ENCODE measurements at regions not wholly inside any gene's neighbourhood (a gene's known extent, or its start where the extent isn't known, plus 50 kb on each side); places are given as distances from the start of the nearest gene placed in this dataset.

- no peak for DNase-seq
Measured at GRCh38 chr5:173744551-173744950, 128.1 kb upstream of the BOD1 start.

DNA sequence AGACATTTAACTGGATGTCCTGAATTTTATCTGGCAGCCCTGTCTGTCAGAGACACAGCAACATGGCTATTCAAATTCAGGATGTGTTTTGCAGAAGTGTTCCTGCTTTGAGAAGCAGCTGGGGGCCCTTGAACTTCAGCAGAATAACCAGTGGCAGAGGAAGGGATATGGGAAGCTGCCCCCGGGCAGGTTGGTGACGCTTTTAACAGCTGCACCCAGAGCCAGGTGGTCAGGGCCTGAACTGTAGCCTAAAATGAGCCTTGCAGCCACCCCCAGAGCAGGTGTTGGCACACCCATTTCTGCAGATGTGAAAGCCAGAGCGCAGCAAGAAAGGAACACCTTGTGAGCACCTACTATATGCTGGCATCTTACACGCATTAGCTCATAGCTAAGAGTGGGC, 128.7 kb upstream of the BOD1 start:
- DNase-seq, result no peak

DNA sequence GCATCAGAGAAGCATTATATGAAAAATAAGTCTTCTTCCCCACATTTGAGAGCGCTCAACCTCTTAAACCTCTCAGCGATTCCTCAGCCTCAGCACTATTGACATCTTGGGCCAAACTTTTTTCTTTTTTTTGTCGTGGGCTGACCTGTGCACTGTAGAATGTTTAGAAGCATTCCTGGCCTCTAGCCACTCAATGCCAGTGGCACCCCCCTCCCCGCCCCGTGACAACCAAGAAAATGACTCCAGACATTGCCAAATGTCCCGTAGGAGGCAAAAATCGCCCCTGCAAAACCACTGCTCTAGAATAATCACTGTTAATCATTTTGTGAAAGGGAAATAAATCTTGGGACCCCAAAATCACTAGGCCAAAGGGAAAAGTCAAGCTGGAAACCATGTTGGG, 129.1 kb upstream of the BOD1 start:
- DNase-seq, result no peak

DNA sequence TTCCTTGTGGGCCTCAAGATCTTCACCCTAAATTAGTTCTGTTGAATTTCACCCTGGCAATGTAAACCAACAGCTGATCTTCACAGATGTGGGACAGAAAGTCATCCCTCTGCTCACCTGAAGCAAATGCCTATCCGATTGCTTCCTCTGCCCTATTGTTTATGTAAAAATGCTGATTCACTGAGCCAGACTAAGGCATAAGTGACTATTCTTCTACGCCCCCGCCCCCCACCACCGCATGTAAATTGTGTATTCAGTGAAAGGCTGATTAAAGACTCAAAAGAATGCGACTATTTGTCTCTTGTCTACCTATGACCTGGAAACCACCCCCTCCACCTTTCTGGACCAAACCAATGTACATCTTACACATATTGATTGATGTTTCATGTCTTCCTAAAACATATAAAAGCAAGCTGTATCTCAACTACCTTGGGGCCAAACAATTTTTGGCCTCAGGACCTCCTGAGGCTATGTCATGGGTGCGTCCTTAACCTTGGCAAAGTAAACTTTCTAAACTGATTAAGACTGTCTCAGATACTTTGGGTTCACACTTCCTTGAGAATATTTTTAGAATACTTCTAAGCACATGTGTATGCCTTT, 129.7 kb upstream of the BOD1 start:
- no peak for DNase-seq

DNA sequence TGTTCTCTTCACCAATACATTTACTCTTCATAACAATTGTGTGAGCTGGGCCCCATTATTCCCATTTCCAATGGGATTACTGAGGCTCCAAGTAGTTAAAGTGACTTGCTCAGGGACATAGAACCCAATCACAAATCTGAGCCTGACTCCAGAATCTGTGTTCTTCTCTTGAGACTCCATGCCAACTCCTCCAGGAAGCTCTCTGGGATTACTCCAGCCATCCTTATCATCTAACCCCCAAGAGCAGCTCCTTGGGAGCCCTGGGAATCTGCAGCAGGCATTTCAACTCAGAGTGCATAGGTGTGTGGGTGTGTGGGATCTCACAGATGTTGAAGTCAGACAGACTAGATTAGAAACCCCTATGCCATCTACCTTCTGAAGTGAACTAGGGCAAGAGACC, 131.4 kb upstream of the BOD1 start:
- DNase-seq, result no peak

- DNase-seq, result no peak
Measured at GRCh38 chr5:173750538-173751265, 134.3 kb upstream of the BOD1 start.

DNA sequence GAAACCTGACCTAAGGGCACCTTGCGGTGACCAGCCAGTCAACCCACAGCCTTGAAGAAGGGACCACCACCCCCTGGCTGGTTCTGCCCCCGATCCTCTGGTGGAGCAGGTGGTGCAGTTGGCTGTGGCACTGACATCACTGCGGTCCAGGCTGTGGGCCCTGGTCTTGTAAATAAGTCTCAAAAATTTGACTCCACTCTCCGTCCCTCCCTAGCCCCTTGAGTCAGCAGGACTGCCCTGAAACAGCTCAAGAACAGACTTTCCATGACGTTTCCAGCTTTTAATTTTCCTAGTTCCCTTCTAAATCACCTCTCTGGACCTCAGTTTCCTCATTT, 134.8 kb upstream of the BOD1 start:
- DNase-seq, result no peak

DNA sequence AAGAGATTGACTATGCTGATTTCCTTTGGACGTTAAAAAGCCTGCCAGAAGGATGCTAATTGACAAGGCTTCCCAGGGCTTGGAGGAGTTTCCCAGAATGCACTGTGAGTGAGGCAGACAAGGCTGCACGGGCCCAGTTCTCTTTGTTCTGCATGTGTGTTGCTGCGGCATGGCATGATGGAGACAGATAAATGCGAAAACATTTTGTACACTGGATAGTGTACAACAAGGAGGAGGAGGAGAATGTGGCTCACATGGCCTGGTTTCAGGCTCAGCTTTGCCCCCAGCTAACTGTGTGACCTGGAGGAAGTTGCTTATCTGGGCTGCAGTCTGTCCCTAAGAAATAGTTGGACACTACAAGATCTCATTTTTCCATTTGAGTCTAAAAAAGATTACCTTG, 135.5 kb upstream of the CPEB4 start:
- no peak for DNase-seq

GRCh38 chr5:173753307-173754168, 134.6 kb upstream of the CPEB4 start:
- no peak for DNase-seq

- no peak for DNase-seq
Measured at GRCh38 chr5:173755319-173755718, 132.8 kb upstream of the CPEB4 start.

DNA sequence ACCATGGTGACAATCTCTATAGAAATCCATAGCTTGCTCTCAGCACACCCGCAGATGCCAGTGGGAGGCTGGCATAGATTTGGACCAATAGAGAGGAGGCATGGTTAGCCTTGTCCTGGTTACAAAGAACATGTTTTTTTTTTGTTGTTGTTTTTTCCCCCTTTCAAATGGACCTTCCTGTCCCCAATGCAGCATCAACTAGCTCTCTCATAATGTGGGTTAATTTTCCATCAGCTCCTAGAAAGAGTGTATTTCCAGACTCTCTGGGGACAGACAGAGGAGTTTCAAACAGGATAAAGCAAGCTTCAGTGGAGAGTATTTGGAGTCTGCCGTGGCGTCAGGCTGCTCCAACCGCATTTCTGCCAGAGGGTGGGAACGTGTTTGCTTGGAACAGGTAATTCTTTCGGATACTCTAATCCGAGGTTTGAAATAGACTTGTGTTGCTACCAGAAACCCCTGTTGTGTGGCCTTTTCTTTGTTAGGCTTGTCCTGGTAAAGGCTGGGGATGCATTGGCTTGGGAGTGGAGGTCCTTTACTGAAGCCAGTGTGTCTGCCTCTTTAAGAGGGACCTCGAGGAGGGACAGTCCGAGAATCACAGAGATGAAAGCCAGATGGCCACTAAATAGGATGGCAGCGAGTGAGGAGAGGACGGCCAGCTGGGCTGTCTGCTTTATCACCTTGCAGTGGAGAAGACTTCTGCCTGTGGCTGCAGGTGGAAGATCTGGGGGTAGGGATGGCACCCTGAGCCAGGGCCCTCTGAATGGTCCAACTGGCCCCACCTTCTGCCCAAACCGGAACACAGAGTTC, 130.5 kb upstream of the CPEB4 start:
- DNase-seq, result no peak

DNA sequence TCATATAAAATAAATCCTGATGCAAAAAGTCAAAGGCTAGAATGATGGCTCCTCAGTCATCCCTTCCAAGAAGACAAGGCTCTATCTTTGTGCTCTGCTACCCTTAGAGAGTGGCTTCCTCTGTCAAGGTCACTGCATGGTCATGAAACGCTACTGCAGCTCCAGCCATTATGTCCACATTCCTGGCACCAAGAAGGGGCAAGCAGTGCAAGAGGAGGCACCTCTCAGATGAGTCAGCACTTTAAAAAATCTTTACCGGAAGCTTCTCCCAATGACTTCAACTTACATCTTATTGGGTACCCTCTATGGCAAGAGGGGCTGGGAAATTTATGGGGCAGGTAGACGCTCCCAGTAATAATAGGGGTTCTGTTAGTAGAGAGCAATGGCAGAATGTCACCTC, 129.5 kb upstream of the CPEB4 start:
- DNase-seq, result no peak

DNA sequence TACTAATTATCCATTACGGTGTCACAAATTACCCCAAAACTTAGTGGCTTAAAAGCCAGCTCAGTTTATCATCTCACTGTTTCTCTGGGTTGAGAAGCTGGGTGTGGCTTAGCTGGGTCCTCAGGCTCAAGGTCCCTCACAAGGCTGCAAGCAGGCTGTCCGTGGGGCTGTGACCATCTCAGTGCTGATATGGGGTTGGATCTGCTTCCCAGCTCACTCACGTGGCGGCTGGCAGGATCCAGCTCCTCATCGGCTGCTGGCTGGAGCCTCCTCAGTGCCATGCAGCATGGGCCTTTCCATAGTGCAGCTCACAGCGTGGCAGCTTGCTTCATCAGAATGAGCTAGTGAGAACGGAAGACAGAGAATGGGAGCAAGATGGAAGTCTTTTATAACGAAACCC, 128.5 kb upstream of the CPEB4 start:
- no peak for DNase-seq

DNA sequence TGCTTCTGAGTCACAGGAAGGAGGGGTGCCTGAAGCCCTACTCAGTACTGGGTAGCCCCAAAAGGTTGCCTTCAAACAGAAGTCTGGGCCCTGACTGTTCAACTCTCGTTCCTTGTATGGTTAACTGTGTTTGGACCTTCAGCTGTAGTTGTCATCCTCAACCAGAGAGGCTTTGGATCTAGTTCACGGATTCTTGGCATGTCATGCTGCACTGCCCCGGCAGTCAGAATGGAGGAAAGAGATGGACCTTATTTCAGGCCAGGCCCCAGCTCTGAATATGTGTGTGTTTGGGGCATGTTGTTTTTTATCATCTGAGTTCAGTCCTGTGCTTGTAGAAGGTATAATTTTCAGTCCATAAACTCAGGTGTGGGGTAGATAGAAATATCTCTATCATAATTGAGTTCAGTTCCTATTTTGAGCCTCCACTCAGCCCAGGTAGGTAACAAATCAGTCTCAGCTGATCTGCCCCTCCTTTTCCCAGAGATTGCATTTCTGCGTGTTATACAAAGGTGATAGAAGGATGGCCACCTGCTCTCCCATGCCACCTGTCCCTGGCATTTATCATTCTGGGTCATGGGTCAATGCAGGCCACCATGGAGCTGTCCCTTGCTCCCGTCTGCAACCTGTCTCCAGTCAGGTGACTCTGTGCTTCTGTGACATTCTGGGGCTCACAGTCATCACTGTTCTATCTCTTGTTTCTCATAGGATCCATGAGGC, 127.5 kb upstream of the CPEB4 start:
- no peak for DNase-seq

DNA sequence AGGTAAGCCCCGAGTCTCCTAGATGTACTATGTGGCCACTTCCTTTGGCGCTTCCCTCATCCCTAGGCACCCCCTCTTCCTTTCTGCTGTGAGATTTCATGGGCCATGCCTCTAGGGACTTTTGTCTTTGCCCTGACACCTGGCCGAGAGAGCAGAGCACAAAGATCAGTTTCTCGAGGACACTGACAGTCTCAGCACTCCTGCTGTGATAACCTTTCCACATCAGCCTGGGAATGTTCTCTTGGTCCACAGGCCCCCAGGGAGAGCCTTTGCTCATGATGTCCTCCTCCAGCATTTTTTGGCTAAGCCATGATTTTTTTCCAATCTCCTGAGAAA, 127.0 kb upstream of the CPEB4 start:
- DNase-seq, result no peak

- no peak for DNase-seq
Measured at GRCh38 chr5:173762045-173762444, 126.1 kb upstream of the CPEB4 start.

- no peak for DNase-seq
Measured at GRCh38 chr5:173762930-173763329, 125.2 kb upstream of the CPEB4 start.

- DNase-seq, result no peak
Measured at GRCh38 chr5:173763410-173763809, 124.7 kb upstream of the CPEB4 start.

GRCh38 chr5:173764332-173765028, 123.7 kb upstream of the CPEB4 start:
- no peak for DNase-seq

GRCh38 chr5:173765029-173765644, 123.0 kb upstream of the CPEB4 start:
- no peak for DNase-seq

DNA sequence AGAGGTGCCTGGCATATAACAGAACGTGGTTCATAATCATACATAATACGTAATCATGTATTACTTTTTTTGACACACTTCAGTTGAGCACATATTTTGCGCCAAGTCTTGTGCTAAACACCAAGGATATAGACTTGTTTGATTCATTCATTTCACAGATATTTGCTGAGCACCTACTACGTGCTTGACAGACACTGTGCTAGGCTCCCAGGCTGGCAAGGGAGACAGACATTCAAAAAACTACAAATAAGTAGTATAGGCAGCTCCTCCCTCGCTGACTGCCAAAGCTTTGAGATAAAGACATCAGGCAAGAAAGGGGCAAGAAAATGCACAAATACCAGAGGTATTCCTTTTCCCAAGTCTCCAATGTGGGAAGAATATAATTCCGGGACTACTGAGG, 122.5 kb upstream of the CPEB4 start:
- no peak for DNase-seq
